WTC11 (cell line): ENCODE measurements at regions not wholly inside any gene's neighbourhood (a gene's known extent, or its start where the extent isn't known, plus 50 kb on each side); places are given as distances from the start of the nearest gene placed in this dataset.

Experiments used
- ATAC-seq: fragments of 200-7000 bp; cut with Tn5 transposase; 2 replicates; pipeline ENCODE4 v1.10.0; 2021; ENCODE audit warnings: mild to moderate bottlenecking, moderate library complexity
- CTCF ChIA-PET: fragments of 300-600 bp; sonication (Branson Sonifier 250); formaldehyde crosslinking; loops from one replicate; lab custom pipeline; 2021; ENCODE audit warnings: antibody characterized with exemption; lab: Charles Lee
- POLR2A ChIA-PET: fragments of 350-600 bp; sonication (Branson Sonifier 250); formaldehyde crosslinking; loops from one replicate; lab custom pipeline; 2021; ENCODE audit warnings: antibody characterized with exemption; lab: Charles Lee
- DNase-seq: peaks from one replicate; pipeline ENCODE4 v3.0.0; 2021; ENCODE audit warnings: low spot score
- H3K27ac Mint-ChIP-seq: 2 replicates; pipeline ENCODE4 v1.8.0; 2021; ENCODE audit warnings: mixed read lengths
- H3K27me3 Mint-ChIP-seq: 2 replicates; pipeline ENCODE4 v1.8.0; 2021; ENCODE audit warnings: low read depth, mild to moderate bottlenecking, moderate library complexity, mixed read lengths
- H3K36me3 Mint-ChIP-seq: 2 replicates; pipeline ENCODE4 v1.8.0; 2021; ENCODE audit warnings: mixed read lengths
- H3K4me1 Mint-ChIP-seq: 2 replicates; pipeline ENCODE4 v1.8.0; 2022; ENCODE audit warnings: mixed read lengths
- H3K4me3 Mint-ChIP-seq: 2 replicates; pipeline ENCODE4 v1.8.0; 2021; ENCODE audit warnings: mild to moderate bottlenecking, moderate library complexity, mixed read lengths
- H3K9me3 Mint-ChIP-seq: 2 replicates; pipeline ENCODE4 v1.8.0; 2021; ENCODE audit warnings: mixed read lengths
- CREB1 ChIP-seq: sonication (generic); formaldehyde crosslinking; IDR thresholded peaks from 2 replicates; pipeline ENCODE4 v1.8.0; 2023; ENCODE audit warnings: mild to moderate bottlenecking, missing genetic modification reagents
- HMGA2 ChIP-seq: fragments of 250-450 bp; sonication (Bioruptor Pico); IDR thresholded peaks from 2 replicates; pipeline ENCODE4 v1.4.0; 2021; ENCODE audit warnings: mild to moderate bottlenecking, moderate library complexity
- NFYB ChIP-seq: sonication (generic); formaldehyde crosslinking; conservative IDR thresholded peaks from 2 replicates; pipeline ENCODE4 v1.8.0; 2022; ENCODE audit warnings: low read depth, missing genetic modification reagents
- NR3C1 ChIP-seq: sonication (generic); formaldehyde crosslinking; conservative IDR thresholded peaks from 2 replicates; pipeline ENCODE4 v1.8.1; 2023; ENCODE audit warnings: low read depth, mild to moderate bottlenecking, missing genetic modification reagents
- RELA ChIP-seq: sonication (generic); formaldehyde crosslinking; IDR thresholded peaks from 2 replicates; pipeline ENCODE4 v1.8.1; 2022; ENCODE audit warnings: missing genetic modification reagents, mild to moderate bottlenecking, borderline replicate concordance
- RORB ChIP-seq: fragments of 250-450 bp; sonication (Bioruptor Pico); IDR thresholded peaks from 2 replicates; pipeline ENCODE4 v1.9.0; 2021; ENCODE audit warnings: mild to moderate bottlenecking
- TCF7 ChIP-seq: sonication (generic); formaldehyde crosslinking; IDR thresholded peaks from 2 replicates; pipeline ENCODE4 v1.8.0; 2022; ENCODE audit warnings: mild to moderate bottlenecking, low read depth, missing genetic modification reagents, moderate library complexity
- TEAD1 ChIP-seq: sonication (generic); formaldehyde crosslinking; IDR thresholded peaks from 2 replicates; pipeline ENCODE4 v1.8.0; 2022; ENCODE audit warnings: mild to moderate bottlenecking, missing genetic modification reagents
- TEAD4 ChIP-seq: sonication (generic); formaldehyde crosslinking; IDR thresholded peaks from 2 replicates; pipeline ENCODE4 v1.8.0; 2022; ENCODE audit warnings: mild to moderate bottlenecking, missing genetic modification reagents
- ZNF317 ChIP-seq: sonication (generic); formaldehyde crosslinking; IDR thresholded peaks from 2 replicates; pipeline ENCODE4 v1.8.1; 2023; ENCODE audit warnings: low read depth, mild to moderate bottlenecking, moderate library complexity, missing genetic modification reagents, borderline replicate concordance
- ZNF671 ChIP-seq: fragments of 250-450 bp; sonication (Bioruptor Pico); IDR thresholded peaks from 2 replicates; pipeline ENCODE4 v1.8.0; 2021; ENCODE audit warnings: mild to moderate bottlenecking
- TF ChIP-seq, protein P1 (sequence below): sonication (generic); formaldehyde crosslinking; conservative IDR thresholded peaks from 2 replicates; pipeline ENCODE4 v1.8.1; 2023; ENCODE audit warnings: mild to moderate bottlenecking, low read depth, missing genetic modification reagents, moderate library complexity
- TF ChIP-seq, protein P2 (sequence below): sonication (generic); formaldehyde crosslinking; IDR thresholded peaks from 2 replicates; pipeline ENCODE4 v1.8.0; 2022; ENCODE audit warnings: mild to moderate bottlenecking, missing genetic modification reagents
- TF ChIP-seq, protein P3 (sequence below): sonication (generic); formaldehyde crosslinking; IDR thresholded peaks from 2 replicates; pipeline ENCODE4 v1.8.1; 2023; ENCODE audit warnings: mild to moderate bottlenecking, moderate library complexity, missing genetic modification reagents
- TF ChIP-seq, protein P4 (sequence below): fragments of 250-450 bp; sonication (Bioruptor Pico); IDR thresholded peaks from 2 replicates; pipeline ENCODE4 v1.9.0; 2021; ENCODE audit warnings: mild to moderate bottlenecking
- TF ChIP-seq, protein P5 (sequence below): sonication (generic); formaldehyde crosslinking; IDR thresholded peaks from 2 replicates; pipeline ENCODE4 v1.8.1; 2023; ENCODE audit warnings: mild to moderate bottlenecking, missing genetic modification reagents, borderline replicate concordance
- TF ChIP-seq, protein P6 (sequence below): sonication (generic); formaldehyde crosslinking; IDR thresholded peaks from 2 replicates; pipeline ENCODE4 v1.8.1; 2023; ENCODE audit warnings: mild to moderate bottlenecking, missing genetic modification reagents

DNA sequence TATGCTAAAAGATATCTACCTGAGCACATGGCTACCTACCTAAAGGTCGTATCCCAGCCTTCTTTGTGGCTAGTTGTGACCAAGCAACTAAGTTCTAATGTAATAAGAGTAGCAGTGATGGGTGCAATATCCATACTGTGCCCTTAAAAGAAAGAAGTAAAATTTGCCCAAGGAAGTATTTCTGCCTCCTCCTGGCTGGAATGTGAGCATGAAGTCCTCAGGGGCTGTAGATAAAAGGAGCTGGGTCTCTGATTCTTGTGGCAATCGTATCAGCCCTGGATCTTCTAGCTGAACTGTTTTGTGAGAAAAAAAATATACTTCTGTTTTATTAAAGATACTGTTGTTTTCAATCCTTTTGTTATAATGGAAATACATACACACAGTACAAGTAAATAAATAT, 217.4 kb downstream of the GPAT3 start:
- ATAC-seq (peak; percentile 69), DNase-seq (no peak)
- 0 out of 2 replicates have a peak, but pooled peaks cover 2% of the 10 kb centered on the region for H3K9me3 Mint-ChIP-seq
- H3K36me3 Mint-ChIP-seq, result no peaks in the 10 kb centered on the region
- H3K27me3 Mint-ChIP-seq, result no peaks in the 10 kb centered on the region
- POLR2A ChIA-PET, result no interaction called here
- no peak overlapping the region for H3K4me3 Mint-ChIP-seq
- CTCF ChIA-PET, result interaction anchor here (0.6 to 1.0 kb wide), 22 partner anchors 9 to 698 kb away, joined by 3 to 17 read pairs (median 3); no protein-coding TSS in a partner anchor
- H3K4me1 Mint-ChIP-seq, result no peaks in the 10 kb centered on the region
- TF ChIP-seq, protein P1, sequence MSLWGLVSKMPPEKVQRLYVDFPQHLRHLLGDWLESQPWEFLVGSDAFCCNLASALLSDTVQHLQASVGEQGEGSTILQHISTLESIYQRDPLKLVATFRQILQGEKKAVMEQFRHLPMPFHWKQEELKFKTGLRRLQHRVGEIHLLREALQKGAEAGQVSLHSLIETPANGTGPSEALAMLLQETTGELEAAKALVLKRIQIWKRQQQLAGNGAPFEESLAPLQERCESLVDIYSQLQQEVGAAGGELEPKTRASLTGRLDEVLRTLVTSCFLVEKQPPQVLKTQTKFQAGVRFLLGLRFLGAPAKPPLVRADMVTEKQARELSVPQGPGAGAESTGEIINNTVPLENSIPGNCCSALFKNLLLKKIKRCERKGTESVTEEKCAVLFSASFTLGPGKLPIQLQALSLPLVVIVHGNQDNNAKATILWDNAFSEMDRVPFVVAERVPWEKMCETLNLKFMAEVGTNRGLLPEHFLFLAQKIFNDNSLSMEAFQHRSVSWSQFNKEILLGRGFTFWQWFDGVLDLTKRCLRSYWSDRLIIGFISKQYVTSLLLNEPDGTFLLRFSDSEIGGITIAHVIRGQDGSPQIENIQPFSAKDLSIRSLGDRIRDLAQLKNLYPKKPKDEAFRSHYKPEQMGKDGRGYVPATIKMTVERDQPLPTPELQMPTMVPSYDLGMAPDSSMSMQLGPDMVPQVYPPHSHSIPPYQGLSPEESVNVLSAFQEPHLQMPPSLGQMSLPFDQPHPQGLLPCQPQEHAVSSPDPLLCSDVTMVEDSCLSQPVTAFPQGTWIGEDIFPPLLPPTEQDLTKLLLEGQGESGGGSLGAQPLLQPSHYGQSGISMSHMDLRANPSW (CRISPR knock-in tag), result no peak
- TF ChIP-seq, protein P2, sequence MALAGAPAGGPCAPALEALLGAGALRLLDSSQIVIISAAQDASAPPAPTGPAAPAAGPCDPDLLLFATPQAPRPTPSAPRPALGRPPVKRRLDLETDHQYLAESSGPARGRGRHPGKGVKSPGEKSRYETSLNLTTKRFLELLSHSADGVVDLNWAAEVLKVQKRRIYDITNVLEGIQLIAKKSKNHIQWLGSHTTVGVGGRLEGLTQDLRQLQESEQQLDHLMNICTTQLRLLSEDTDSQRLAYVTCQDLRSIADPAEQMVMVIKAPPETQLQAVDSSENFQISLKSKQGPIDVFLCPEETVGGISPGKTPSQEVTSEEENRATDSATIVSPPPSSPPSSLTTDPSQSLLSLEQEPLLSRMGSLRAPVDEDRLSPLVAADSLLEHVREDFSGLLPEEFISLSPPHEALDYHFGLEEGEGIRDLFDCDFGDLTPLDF (CRISPR knock-in tag), result no peak
- TF ChIP-seq ZNF317 (CRISPR knock-in tag), result no peak
- TF ChIP-seq ZNF671 (CRISPR knock-in tag), result no peak
- TF ChIP-seq HMGA2 (CRISPR knock-in tag), result no peak
- TF ChIP-seq TEAD1 (CRISPR knock-in tag), result peak; percentile 46; the same call in 1 of the 2 replicates
- TF ChIP-seq, protein P3, sequence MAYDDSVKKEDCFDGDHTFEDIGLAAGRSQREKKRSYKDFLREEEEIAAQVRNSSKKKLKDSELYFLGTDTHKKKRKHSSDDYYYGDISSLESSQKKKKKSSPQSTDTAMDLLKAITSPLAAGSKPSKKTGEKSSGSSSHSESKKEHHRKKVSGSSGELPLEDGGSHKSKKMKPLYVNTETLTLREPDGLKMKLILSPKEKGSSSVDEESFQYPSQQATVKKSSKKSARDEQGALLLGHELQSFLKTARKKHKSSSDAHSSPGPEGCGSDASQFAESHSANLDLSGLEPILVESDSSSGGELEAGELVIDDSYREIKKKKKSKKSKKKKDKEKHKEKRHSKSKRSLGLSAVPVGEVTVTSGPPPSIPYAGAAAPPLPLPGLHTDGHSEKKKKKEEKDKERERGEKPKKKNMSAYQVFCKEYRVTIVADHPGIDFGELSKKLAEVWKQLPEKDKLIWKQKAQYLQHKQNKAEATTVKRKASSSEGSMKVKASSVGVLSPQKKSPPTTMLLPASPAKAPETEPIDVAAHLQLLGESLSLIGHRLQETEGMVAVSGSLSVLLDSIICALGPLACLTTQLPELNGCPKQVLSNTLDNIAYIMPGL (CRISPR knock-in tag), result no peak
- TF ChIP-seq, protein P4, sequence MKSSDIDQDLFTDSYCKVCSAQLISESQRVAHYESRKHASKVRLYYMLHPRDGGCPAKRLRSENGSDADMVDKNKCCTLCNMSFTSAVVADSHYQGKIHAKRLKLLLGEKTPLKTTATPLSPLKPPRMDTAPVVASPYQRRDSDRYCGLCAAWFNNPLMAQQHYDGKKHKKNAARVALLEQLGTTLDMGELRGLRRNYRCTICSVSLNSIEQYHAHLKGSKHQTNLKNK, result no peak
- no peak for TF ChIP-seq NR3C1 (CRISPR knock-in tag)
- TF ChIP-seq TCF7, result no peak
- TF ChIP-seq, protein P5, sequence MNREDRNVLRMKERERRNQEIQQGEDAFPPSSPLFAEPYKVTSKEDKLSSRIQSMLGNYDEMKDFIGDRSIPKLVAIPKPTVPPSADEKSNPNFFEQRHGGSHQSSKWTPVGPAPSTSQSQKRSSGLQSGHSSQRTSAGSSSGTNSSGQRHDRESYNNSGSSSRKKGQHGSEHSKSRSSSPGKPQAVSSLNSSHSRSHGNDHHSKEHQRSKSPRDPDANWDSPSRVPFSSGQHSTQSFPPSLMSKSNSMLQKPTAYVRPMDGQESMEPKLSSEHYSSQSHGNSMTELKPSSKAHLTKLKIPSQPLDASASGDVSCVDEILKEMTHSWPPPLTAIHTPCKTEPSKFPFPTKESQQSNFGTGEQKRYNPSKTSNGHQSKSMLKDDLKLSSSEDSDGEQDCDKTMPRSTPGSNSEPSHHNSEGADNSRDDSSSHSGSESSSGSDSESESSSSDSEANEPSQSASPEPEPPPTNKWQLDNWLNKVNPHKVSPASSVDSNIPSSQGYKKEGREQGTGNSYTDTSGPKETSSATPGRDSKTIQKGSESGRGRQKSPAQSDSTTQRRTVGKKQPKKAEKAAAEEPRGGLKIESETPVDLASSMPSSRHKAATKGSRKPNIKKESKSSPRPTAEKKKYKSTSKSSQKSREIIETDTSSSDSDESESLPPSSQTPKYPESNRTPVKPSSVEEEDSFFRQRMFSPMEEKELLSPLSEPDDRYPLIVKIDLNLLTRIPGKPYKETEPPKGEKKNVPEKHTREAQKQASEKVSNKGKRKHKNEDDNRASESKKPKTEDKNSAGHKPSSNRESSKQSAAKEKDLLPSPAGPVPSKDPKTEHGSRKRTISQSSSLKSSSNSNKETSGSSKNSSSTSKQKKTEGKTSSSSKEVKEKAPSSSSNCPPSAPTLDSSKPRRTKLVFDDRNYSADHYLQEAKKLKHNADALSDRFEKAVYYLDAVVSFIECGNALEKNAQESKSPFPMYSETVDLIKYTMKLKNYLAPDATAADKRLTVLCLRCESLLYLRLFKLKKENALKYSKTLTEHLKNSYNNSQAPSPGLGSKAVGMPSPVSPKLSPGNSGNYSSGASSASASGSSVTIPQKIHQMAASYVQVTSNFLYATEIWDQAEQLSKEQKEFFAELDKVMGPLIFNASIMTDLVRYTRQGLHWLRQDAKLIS (CRISPR knock-in tag), result no peak
- TF ChIP-seq, protein P6, sequence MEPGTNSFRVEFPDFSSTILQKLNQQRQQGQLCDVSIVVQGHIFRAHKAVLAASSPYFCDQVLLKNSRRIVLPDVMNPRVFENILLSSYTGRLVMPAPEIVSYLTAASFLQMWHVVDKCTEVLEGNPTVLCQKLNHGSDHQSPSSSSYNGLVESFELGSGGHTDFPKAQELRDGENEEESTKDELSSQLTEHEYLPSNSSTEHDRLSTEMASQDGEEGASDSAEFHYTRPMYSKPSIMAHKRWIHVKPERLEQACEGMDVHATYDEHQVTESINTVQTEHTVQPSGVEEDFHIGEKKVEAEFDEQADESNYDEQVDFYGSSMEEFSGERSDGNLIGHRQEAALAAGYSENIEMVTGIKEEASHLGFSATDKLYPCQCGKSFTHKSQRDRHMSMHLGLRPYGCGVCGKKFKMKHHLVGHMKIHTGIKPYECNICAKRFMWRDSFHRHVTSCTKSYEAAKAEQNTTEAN (CRISPR knock-in tag), result no peak
- TF ChIP-seq CREB1 (CRISPR knock-in tag), result no peak
- TF ChIP-seq TEAD4 (CRISPR knock-in tag), result peak; percentile 68; the same call in 1 of the 2 replicates
- no peak for TF ChIP-seq RELA (CRISPR knock-in tag)
- no peak for TF ChIP-seq NFYB (CRISPR knock-in tag)
- no peak for TF ChIP-seq RORB
- TF ChIP-seq, all 79 proteins: peak for 2
- no peak overlapping the region for H3K27ac Mint-ChIP-seq
